Stimulated activated memory B cell treated with anti-CD40 and anti-IgM and Interleukin-4, amounts not matched to agents 10 μg/mL and 1 μg/mL and 100 μg/mL, for 72 hours (primary cell): ENCODE measurements at regions not wholly inside any gene's neighbourhood (a gene's known extent, or its start where the extent isn't known, plus 50 kb on each side); places are given as distances from the start of the nearest gene placed in this dataset.

Source experiments
- ATAC-seq: fragments of 150-1000 bp; cut with Tn5 transposase; 2 replicates; pipeline ENCODE4 v1.10.0; 2021
- H3K27ac Mint-ChIP-seq: one replicate; pipeline ENCODE4 v1.8.0; 2022; ENCODE audit warnings: mild to moderate bottlenecking, mixed read lengths
- H3K27me3 Mint-ChIP-seq: one replicate; pipeline ENCODE4 v1.8.0; 2022; ENCODE audit warnings: mixed read lengths
- H3K36me3 Mint-ChIP-seq: one replicate; pipeline ENCODE4 v1.8.0; 2022; ENCODE audit warnings: mixed read lengths
- H3K4me1 Mint-ChIP-seq: one replicate; pipeline ENCODE4 v1.8.0; 2022; ENCODE audit warnings: mixed read lengths
- H3K4me3 Mint-ChIP-seq: one replicate; pipeline ENCODE4 v1.8.0; 2022; ENCODE audit warnings: mild to moderate bottlenecking, moderate library complexity, mixed read lengths
- H3K9me3 Mint-ChIP-seq: one replicate; pipeline ENCODE4 v1.8.0; 2022; ENCODE audit warnings: mixed read lengths

- Mint-ChIP-seq H3K27me3 (no peaks in the 10 kb centered on the region), H3K36me3 (no peaks in the 10 kb centered on the region), H3K4me3 (no peak overlapping the region), H3K4me1 (peaks cover 26% of the 10 kb centered on the region), H3K9me3 (no peaks in the 10 kb centered on the region), H3K27ac (no peak overlapping the region)
- no peak for ATAC-seq
Observed at GRCh38 chr18:44598514-44598913, 82.2 kb upstream of the SETBP1 start.

- H3K27ac Mint-ChIP-seq: no peak overlapping the region
- H3K9me3 Mint-ChIP-seq: no peaks in the 10 kb centered on the region
- H3K36me3 Mint-ChIP-seq: no peaks in the 10 kb centered on the region
- H3K4me1 Mint-ChIP-seq: peaks cover 26% of the 10 kb centered on the region
- no peak for ATAC-seq
- H3K27me3 Mint-ChIP-seq: no peaks in the 10 kb centered on the region
- no peak overlapping the region for H3K4me3 Mint-ChIP-seq
Observed at GRCh38 chr18:44599412-44599811, 81.3 kb upstream of the SETBP1 start.

DNA sequence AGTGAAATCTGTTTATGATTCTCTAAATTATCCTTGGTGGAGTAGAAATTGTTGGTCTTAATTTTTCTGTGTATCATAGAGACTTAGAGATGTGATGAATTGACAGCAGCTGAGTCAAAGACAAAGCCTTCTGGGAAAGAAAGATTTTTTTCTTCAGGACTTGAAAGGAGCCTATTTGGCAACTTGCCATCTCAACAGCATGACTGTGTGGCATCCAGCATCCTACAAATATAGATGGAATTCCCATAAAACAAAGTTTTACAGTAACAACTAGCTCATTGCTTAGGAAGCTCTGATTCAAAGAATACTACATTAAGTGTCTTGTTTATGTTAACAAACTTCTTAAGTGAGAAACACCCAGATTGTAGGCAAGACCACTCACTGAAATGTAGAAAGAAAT is 79.2 kb upstream of the SETBP1 start:
- no peak overlapping the region for H3K4me3 Mint-ChIP-seq

DNA sequence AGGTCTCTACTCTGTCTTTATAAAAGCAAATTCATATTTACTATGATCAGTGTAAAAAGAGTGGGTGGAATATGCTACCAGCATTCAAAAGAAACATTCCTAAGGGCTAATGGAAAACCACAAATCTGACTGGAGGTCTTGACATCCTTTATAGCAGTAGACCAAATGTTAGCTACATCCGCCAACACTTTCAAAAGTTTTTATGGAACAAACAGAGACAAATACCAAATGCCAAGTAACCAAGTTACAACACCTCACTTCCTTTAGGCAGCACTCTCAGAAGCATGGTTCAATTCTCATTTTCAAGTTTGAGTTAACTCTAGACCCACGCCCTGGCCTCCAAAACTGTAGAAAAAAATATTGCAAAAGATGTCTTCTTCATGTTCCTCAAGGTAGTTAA is 78.3 kb upstream of the SETBP1 start:
- peaks cover 17% of the 10 kb centered on the region for H3K4me1 Mint-ChIP-seq
- peak; percentile 78 for ATAC-seq
- H3K36me3 Mint-ChIP-seq: no peaks in the 10 kb centered on the region
- H3K4me3 Mint-ChIP-seq: peak overlapping the region; percentile 9
- no peaks in the 10 kb centered on the region for H3K27me3 Mint-ChIP-seq
- peak overlapping the region; percentile 72 for H3K27ac Mint-ChIP-seq
- no peaks in the 10 kb centered on the region for H3K9me3 Mint-ChIP-seq

More for the DNA sequence above, 79.2 kb upstream of the SETBP1 start:
- no peak for ATAC-seq
- Mint-ChIP-seq H3K36me3 (no peaks in the 10 kb centered on the region), H3K27ac (no peak overlapping the region), H3K4me1 (peaks cover 26% of the 10 kb centered on the region), H3K27me3 (no peaks in the 10 kb centered on the region), H3K9me3 (no peaks in the 10 kb centered on the region)

GRCh38 chr18:44602845-44603244 is 77.8 kb upstream of the SETBP1 start:
- Mint-ChIP-seq H3K9me3 (no peaks in the 10 kb centered on the region), H3K36me3 (no peaks in the 10 kb centered on the region), H3K4me3 (peak overlapping the region; percentile 9), H3K27me3 (no peaks in the 10 kb centered on the region), H3K4me1 (peaks cover 15% of the 10 kb centered on the region), H3K27ac (peak overlapping the region; percentile 72)
- ATAC-seq: peak; percentile 88

DNA sequence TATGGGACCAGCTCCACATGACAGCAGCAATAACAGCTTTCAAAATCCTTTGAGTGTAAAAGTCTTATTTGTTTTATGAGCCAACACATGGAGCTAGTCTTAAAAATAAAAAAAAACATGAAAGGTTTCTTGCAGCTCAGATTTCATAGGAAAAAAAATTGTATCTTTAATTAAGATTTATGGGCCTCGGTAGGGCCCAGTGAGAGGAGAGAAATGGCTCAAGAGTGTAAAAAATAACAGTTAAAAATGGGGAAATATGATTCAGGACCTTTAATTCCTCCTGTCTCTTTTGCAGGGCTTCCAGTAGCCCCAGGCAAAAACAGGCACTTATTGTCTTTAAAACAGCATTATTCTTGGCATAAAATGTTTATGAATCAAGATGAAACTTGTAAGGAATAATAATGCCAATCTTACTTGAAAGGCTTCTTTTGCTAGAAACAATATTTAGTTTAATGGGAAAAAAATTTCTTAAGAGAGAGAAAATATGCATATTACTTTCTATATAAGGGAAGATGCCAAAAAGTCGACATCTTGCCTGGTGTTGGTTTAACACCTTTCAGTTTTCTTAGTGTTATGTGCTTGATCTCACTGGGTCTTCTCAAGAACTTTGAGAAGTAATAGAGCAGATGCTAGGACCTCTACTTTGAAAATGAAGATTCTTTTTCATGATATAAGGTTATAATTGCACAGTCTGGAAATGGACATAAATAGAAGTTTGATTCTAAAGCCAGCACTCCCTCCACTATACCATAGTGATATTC is 71.3 kb upstream of the SETBP1 start:
- Mint-ChIP-seq H3K27me3 (no peaks in the 10 kb centered on the region), H3K9me3 (no peaks in the 10 kb centered on the region), H3K4me3 (no peak overlapping the region), H3K27ac (no peak overlapping the region), H3K36me3 (no peaks in the 10 kb centered on the region), H3K4me1 (no peaks in the 10 kb centered on the region)
- ATAC-seq: no peak

GRCh38 chr18:44620812-44621211 is 59.9 kb upstream of the SETBP1 start:
- Mint-ChIP-seq H3K27me3 (no peaks in the 10 kb centered on the region), H3K4me3 (no peak overlapping the region), H3K4me1 (peaks cover 14% of the 10 kb centered on the region), H3K36me3 (peaks cover 10% of the 10 kb centered on the region), H3K27ac (no peak overlapping the region), H3K9me3 (peaks cover 11% of the 10 kb centered on the region)
- no peak for ATAC-seq

DNA sequence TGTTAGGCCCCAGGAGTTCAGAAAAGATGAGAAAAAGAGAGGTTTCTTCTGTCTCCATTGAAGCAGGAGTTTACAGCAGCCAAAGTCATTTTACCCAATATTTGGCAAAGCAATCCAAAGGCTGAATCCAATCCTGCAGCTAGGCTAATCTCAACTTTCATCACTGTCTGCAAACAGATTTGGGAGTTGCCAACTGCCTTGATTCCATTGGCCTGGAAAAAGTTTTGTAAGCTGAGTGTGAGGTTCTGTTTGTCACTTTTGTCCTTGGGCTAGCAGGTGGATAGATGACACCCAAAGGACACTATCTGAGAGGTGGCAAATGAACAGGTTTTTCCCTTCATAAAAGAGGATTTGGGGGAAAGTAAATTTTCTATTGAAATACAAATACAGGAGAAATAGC is 56.6 kb upstream of the SETBP1 start:
- Mint-ChIP-seq H3K27me3 (no peaks in the 10 kb centered on the region), H3K36me3 (no peaks in the 10 kb centered on the region), H3K4me3 (no peak overlapping the region), H3K9me3 (peaks cover 3% of the 10 kb centered on the region), H3K27ac (peak overlapping the region; percentile 62), H3K4me1 (peaks cover 34% of the 10 kb centered on the region)
- no peak for ATAC-seq

- Mint-ChIP-seq H3K4me1 (peaks cover 44% of the 10 kb centered on the region), H3K4me3 (no peak overlapping the region), H3K27me3 (no peaks in the 10 kb centered on the region), H3K9me3 (no peaks in the 10 kb centered on the region), H3K36me3 (no peaks in the 10 kb centered on the region), H3K27ac (peak overlapping the region; percentile 52)
- ATAC-seq: no peak
Observed at GRCh38 chr18:44625386-44625785, 55.3 kb upstream of the SETBP1 start.

- peaks cover 2% of the 10 kb centered on the region for H3K9me3 Mint-ChIP-seq
- H3K27ac Mint-ChIP-seq: no peak overlapping the region
- H3K36me3 Mint-ChIP-seq: no peaks in the 10 kb centered on the region
- peaks cover 49% of the 10 kb centered on the region for H3K4me1 Mint-ChIP-seq
- H3K27me3 Mint-ChIP-seq: no peaks in the 10 kb centered on the region
- no peak for ATAC-seq
- no peak overlapping the region for H3K4me3 Mint-ChIP-seq
Observed at GRCh38 chr18:44626236-44626635, 54.5 kb upstream of the SETBP1 start.

DNA sequence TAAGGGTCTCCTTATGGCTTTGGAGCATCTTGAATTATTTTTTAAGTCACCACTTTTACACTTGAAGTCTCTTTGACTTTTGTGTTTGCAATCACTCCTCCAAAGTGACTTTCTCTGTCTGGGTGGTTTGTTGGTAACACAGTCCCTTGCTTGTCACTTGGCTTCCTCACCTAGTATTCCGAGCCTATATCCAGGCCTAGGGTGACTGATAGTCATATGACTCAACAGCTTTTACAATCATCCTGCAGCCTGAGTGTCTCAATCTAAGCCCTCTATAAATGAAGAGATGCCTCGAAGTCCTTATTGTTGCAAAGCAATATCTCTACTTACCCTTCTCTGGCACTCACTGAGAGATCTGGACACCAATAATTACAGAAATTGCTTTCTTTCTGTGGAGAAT is 53.9 kb upstream of the SETBP1 start:
- ATAC-seq: no peak
- no peak overlapping the region for H3K4me3 Mint-ChIP-seq
- H3K27ac Mint-ChIP-seq: no peak overlapping the region
- H3K4me1 Mint-ChIP-seq: peaks cover 51% of the 10 kb centered on the region
- no peaks in the 10 kb centered on the region for H3K36me3 Mint-ChIP-seq
- no peaks in the 10 kb centered on the region for H3K27me3 Mint-ChIP-seq
- H3K9me3 Mint-ChIP-seq: peaks cover 4% of the 10 kb centered on the region

GRCh38 chr18:44627280-44627679 is 53.4 kb upstream of the SETBP1 start:
- peaks cover 51% of the 10 kb centered on the region for H3K4me1 Mint-ChIP-seq
- no peak overlapping the region for H3K27ac Mint-ChIP-seq
- no peak overlapping the region for H3K4me3 Mint-ChIP-seq
- no peaks in the 10 kb centered on the region for H3K27me3 Mint-ChIP-seq
- H3K9me3 Mint-ChIP-seq: peaks cover 7% of the 10 kb centered on the region
- no peak for ATAC-seq
- H3K36me3 Mint-ChIP-seq: no peaks in the 10 kb centered on the region

DNA sequence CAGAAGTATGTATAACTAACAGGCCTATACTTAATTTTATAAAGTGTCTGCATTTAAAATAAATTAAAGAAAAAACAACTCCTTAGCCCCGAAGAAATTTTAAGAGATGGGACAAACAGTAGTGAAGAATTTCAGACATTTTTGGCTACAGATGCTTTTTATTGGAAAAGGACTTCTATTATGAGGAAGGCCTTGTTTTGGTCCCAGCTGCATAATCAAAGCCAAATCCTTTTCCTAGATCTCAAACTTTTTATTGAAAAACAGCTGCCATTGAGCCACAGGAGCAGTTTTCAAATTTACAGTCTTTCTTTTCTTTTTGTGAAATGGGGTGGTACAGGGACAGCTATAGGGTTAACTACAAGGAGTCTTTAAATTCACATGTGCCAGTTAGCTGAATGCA is 51.3 kb upstream of the SETBP1 start:
- Mint-ChIP-seq H3K9me3 (peaks cover 7% of the 10 kb centered on the region), H3K4me1 (peaks cover 46% of the 10 kb centered on the region), H3K27ac (peak overlapping the region; percentile 63), H3K4me3 (no peak overlapping the region), H3K27me3 (no peaks in the 10 kb centered on the region), H3K36me3 (no peaks in the 10 kb centered on the region)
- no peak for ATAC-seq

- peak overlapping the region; percentile 12 for H3K4me3 Mint-ChIP-seq
- peaks cover 42% of the 10 kb centered on the region for H3K4me1 Mint-ChIP-seq
- peak overlapping the region; percentile 63 for H3K27ac Mint-ChIP-seq
- no peaks in the 10 kb centered on the region for H3K36me3 Mint-ChIP-seq
- H3K27me3 Mint-ChIP-seq: no peaks in the 10 kb centered on the region
- peaks cover 7% of the 10 kb centered on the region for H3K9me3 Mint-ChIP-seq
- ATAC-seq: peak; percentile 90
Observed at GRCh38 chr18:44630118-44630517, 50.6 kb upstream of the SETBP1 start.
